Renal cortical epithelial cell (primary cell): ENCODE measurements at regions not wholly inside any gene's neighbourhood (a gene's known extent, or its start where the extent isn't known, plus 50 kb on each side); places are given as distances from the start of the nearest gene placed in this dataset.

ENCODE experiments used
- DNase-seq: peaks from one replicate; pipeline ENCODE4 v3.0.0-alpha.2; 2011; ENCODE audit warnings: low read depth

DNA sequence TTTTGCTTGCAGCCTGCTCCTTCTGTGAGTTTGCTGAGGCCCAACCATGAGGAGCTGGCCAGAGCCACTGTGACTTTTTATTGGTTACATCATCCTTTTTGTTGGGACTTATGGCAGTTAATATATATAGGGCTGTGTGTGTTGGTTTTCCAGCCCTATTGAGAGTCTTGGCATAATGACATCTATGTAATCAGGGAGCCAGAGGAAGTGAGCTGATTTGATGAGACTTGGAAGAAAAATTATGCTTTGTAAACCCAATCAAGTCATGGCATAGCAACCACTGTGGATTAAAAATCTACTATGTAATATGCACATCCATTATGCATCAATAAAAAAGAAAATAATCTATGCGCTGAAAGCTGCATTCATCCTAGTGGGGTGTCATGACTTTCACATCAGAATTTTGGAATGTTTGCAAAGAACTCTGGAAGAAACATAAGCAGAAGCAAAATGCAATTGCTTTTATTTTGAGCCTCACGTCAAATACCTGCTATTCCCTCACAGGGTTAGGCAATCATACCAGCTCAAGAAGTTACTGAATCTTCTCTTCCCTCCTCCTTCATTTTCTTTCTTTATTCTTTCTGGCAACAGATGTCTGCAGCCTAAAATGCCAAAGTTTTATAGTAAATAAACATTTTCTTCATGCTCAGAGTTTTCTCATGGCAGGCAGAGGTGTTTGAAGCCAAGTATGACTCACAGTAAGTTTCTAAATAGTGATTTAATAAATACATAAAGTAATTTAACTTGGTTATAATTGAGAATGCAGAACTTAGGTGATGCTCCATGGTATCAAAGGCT, 308.5 kb downstream of the KCNS3 start:
- no peak for DNase-seq

GRCh38 chr2:18182861-18183260, 304.4 kb downstream of the KCNS3 start:
- no peak for DNase-seq

DNA sequence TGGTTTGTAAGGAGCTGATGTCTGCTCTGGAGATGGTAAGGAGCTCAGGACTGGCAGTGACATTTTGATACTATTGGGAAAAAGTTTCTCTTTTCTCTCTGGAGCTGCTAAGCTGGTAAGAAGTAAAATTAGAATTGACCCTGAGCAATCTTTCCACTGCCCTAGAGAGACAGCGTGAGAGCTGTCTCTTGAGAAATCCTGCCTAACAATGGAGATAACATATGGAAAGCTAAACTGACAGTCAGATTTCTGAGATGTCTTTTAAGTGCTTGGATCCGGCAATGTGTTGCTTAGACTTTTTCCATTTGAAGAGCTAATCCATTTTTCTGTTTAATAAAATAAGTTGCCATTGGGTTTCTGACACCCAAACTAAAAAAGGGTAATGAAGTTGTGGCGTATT, 302.4 kb downstream of the KCNS3 start:
- no peak for DNase-seq

- no peak for DNase-seq
Measured at GRCh38 chr2:18180031-18180610, 301.7 kb downstream of the KCNS3 start.

- DNase-seq = peak; percentile 61
Measured at GRCh38 chr2:18178736-18179349, 300.4 kb downstream of the KCNS3 start.

DNA sequence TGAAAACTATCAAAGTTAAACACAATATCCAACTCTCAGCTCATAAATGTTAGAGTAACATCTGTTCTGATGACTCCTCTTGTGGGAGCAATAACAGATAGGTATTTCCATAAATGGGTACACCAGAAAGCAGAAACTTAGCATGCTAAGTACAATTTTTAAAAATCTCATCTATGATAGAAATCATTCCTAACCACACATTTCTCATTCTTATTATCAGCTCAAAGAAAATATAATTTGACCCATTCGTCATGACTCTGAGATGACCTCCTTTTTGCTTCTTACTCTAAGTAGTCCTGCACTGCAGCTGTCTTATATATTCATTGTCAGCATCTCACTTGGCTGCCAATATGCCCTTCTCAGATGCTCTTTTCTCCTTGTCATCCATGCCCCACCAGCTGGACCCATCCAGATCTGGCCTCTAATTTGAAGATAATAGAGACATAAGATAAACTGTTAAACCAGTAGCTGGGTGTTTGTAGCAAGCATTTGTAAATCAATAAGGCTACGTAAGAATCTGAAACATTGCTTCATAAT, 298.3 kb downstream of the KCNS3 start:
- no peak for DNase-seq

GRCh38 chr2:18172607-18173006, 294.1 kb downstream of the KCNS3 start:
- no peak for DNase-seq

DNA sequence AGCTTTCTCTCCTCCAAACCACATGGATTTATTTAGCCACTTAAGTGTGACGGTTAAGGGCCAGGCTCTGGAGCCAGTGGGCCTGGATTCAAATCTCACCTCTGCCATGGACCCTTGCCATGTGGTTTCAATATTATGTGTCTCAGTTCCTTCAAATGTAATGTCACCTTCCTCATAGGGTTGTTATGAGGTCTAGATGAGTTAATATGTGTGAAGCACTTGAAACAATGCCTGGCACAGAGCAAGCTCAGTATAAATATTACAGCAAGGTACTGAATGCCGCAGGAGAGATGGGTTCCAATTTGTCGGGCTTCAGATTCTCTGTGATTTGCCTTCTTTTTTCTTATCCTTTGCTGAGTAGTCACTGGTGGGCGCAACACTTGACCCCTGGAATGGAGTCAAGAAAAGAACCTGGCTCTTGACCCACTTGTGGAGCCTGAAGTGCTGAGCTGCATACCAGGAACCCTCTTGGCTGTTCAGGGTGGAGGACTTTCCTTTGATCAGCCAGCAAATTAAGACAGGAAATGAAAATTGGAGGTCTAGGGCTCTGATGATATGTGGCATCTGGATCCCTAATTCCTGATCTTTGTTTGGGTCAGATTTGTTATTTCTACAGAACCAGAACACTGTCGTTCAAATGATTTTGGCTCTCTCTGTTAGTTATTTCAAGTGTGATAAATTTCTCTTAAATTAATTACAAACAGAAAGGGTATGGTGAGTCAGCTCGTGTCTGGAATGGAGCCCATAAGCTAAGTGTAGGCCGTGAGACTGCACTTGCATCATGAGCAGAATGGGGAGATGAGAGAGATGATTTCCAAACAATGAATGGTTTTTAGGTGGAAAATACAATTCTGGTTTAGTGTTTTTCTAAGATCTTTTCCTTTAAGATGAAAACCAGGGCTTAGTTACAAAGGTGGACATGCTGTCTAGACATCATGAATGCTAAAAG, 293.0 kb downstream of the KCNS3 start:
- DNase-seq = peak; percentile 19

GRCh38 chr2:18170642-18171041, 292.2 kb downstream of the KCNS3 start:
- no peak for DNase-seq

GRCh38 chr2:18169893-18170175, 291.4 kb downstream of the KCNS3 start:
- DNase-seq = no peak

- no peak for DNase-seq
Measured at GRCh38 chr2:18169121-18169892, 290.8 kb downstream of the KCNS3 start.

GRCh38 chr2:18167871-18168270, 289.4 kb downstream of the KCNS3 start:
- no peak for DNase-seq

GRCh38 chr2:18161681-18162080, 283.2 kb downstream of the KCNS3 start:
- no peak for DNase-seq

DNA sequence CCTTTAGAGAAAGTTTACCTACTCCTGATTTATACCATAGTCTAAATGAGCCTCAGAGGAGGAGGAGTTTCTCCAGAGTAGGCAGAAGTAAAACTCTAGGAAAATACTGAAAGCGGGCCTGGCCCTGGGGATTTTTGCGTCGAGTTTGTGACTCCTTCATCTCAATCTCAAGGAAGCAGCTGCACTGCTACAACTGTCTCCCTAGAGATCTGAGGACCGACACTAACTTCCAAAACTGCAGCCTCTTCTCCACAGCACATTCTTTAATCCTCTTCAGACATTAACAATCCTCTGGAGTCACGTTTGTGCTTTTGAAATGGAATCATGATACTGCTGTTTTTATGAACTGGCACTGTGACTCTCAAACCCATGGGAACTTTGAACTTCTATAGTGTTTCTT, 281.4 kb downstream of the KCNS3 start:
- DNase-seq = no peak

GRCh38 chr2:18156421-18156820, 278.0 kb downstream of the KCNS3 start:
- DNase-seq = no peak

DNA sequence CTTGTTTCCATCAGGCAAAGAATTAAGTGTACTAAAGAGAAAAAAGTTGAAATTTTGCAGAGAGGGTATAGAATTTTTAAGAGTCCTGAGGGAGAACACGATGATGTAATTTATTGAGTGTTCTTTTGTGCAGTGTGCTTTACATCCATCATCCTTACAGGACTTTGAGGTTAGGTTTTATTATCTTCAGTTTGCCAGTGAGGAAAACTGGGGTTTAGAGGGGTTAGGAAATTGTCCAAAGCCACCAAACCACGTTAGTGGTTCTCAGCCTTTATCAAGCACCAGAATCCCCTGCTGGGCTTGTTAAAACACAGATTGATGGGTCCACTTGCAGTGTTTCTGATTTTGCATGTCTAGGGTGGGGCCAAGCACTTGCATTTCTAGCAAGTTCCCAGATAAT, 277.5 kb downstream of the KCNS3 start:
- no peak for DNase-seq

GRCh38 chr2:18154812-18155211, 276.3 kb downstream of the KCNS3 start:
- no peak for DNase-seq

DNA sequence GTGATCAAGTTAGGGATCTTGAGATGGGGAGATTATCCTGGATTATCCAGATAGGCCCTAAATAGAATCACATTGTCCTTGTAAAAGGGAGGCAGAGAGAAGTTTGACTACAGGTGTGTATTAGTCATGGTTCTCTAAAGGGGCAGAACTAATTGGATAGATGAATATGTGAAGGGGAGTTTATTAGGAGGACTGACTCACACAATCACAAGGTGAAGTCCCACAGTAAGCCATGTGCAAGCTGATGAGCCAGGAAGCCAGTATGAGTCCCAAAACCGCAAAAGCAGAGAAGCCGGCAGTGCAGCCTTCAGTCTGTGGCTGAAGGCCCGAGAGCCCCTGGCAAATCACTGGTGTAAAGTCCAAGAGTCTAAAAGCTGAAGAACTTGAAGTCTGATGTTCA, 275.8 kb downstream of the KCNS3 start:
- DNase-seq = peak; percentile 29

- no peak for DNase-seq
Measured at GRCh38 chr2:18153741-18154140, 275.3 kb downstream of the KCNS3 start.

DNA sequence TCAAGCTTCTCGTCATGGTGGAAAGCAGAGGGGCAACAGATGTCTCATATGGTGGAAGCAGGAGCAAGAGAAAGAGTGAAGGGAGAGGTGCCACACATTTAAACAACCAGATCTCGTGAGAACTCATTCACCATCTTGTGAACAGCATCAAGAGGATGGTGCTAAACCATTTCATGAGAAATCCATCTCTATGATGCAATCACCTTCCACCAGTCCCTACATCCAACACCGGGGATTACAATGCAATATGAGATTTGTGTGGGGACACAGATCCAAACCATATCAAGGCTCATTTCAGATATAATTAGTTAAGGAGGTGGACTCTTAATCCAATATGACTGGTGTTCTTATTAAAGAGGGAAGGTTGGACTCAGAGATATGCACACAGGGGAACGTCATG, 272.8 kb downstream of the KCNS3 start:
- DNase-seq = no peak

DNA sequence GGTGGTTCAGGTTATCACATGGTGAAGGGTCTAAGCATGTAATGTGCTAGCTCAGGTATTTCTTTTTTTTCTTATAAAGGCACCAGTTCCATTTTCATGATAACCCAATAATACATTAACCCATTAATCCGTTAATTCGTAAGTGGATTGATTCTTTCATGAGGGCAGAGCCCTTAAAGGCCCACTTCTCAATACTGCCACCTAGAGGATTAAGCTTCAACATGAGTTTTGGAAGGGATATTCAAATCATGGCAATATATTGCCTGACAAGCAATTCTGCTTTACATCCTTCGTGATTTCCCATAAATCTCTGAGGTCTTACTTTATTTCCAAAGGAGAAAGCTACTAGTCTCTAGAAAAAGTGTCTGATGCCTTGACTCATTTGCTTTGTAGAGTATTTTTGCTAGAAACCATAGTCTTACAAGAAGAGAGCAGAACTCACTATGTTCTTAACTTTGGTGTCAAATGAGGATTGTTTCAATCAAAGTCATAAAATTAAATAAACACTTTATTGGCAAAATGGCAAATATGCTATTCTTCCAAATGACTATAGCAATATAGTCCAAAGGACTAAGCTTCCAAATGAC, 271.3 kb downstream of the KCNS3 start:
- peak; percentile 66 for DNase-seq
